ENCODE measurements at regions not wholly inside any gene's neighbourhood (a gene's known extent, or its start where the extent isn't known, plus 50 kb on each side); places are given as distances from the start of the nearest gene placed in this dataset.

GRCh38 chr7:22890773-22891172 is 68.1 kb upstream of the TOMM7 start:
- no peak for ATAC-seq
- CTCF ChIA-PET: interaction anchor here (0.6 to 1.4 kb wide), 2 partner anchors 164 to 195 kb away, joined by 3 to 4 read pairs; no protein-coding TSS in a partner anchor
- peaks cover 8% of the 10 kb centered on the region for H3K4me1 Mint-ChIP-seq

More at GRCh38 chr7:22890773-22891172, 68.1 kb upstream of the TOMM7 start:
- Mint-ChIP-seq H3K9me3 (no peaks in the 10 kb centered on the region), H3K27me3 (ENCODE audit: low read depth) (no peaks in the 10 kb centered on the region), H3K27ac (no peak overlapping the region), H3K4me3 (no peak overlapping the region), H3K36me3 (no peaks in the 10 kb centered on the region)
- DNase-seq (ENCODE audit: low spot score): no peak
- TF ChIP-seq ZNF396 (CRISPR knock-in tag; IDR thresholded peaks at IDR 0.05; ENCODE audit: borderline replicate concordance) (no peak), ZBTB43 (CRISPR knock-in tag; IDR thresholded peaks at IDR 0.05) (no peak), FOXJ3 (CRISPR knock-in tag; IDR thresholded peaks at IDR 0.05; ENCODE audit: borderline replicate concordance) (no peak), EMX1 (CRISPR knock-in tag; IDR thresholded peaks at IDR 0.05) (no peak), USF2 (CRISPR knock-in tag; IDR thresholded peaks at IDR 0.05) (no peak), PRDM15 (CRISPR knock-in tag; IDR thresholded peaks at IDR 0.05) (no peak), E2F1 (CRISPR knock-in tag; IDR thresholded peaks at IDR 0.05) (no peak), ERG (CRISPR knock-in tag; IDR thresholded peaks at IDR 0.05) (no peak), ZNF532 (CRISPR knock-in tag; IDR thresholded peaks at IDR 0.05; ENCODE audit: borderline replicate concordance) (no peak), GABPB1 (CRISPR knock-in tag; IDR thresholded peaks at IDR 0.05) (no peak), TEAD1 (CRISPR knock-in tag; IDR thresholded peaks at IDR 0.05) (no peak), PREB (CRISPR knock-in tag; IDR thresholded peaks at IDR 0.05; ENCODE audit: borderline replicate concordance) (no peak), CDX4 (CRISPR knock-in tag; IDR thresholded peaks at IDR 0.05; ENCODE audit: borderline replicate concordance) (no peak)
- POLR2A ChIA-PET: no interaction called here
